Endothelial cell of umbilical vein (primary cell): ENCODE measurements at regions not wholly inside any gene's neighbourhood (a gene's known extent, or its start where the extent isn't known, plus 50 kb on each side); places are given as distances from the start of the nearest gene placed in this dataset.

Source experiments
- BruUV-seq: library from RNA; stranded (reverse); fragments of 400-500 nt; replicated peaks from 2 replicates; lab custom pipeline; 2021; lab: Mats Ljungman, UMichigan
- CTCF ChIA-PET: fragments of 300-600, 350-600 bp; sonication (Branson Sonifier 250); formaldehyde crosslinking; loops from one replicate; lab custom pipeline; 2021; ENCODE audit warnings: antibody characterized with exemption, inconsistent platforms; lab: Charles Lee
- POLR2A ChIA-PET: fragments of 300-600, 350-600 bp; sonication (Branson Sonifier 250); formaldehyde crosslinking; loops from one replicate; lab custom pipeline; 2021; ENCODE audit warnings: antibody characterized with exemption, inconsistent platforms; lab: Charles Lee
- DNase-seq: peaks from one replicate; pipeline ENCODE4 v3.0.0-alpha.2; 2011; ENCODE audit warnings: low read depth, low spot score
- FAIRE-seq: peaks from 2 replicates; lab custom pipeline; 2011; peaks lifted over from hg19 to GRCh38; lab: Jason Lieb, UNC
- H2AFZ ChIP-seq: 2 replicates; pipeline ENCODE4 v1.6.0; 2012; ENCODE audit warnings: low read depth, low read length, control low read depth, inconsistent platforms
- H3K27ac ChIP-seq: 2 replicates; pipeline ENCODE4 v1.5.1; 2011; ENCODE audit warnings: low read depth, mild to moderate bottlenecking, control low read depth, low read length, moderate library complexity; ENCODE audit not compliant: insufficient read depth
- H3K27me3 ChIP-seq, 2 experiments: 2 replicates each; pipeline versions ENCODE4 v1.6.0 to v1.6.1; 2011; ENCODE audit warnings: low read length in 2 of 2, mixed read lengths in 1 of 2; ENCODE audit not compliant: control insufficient read depth in 2 of 2, insufficient read depth in 2 of 2
- H3K36me3 ChIP-seq, 2 experiments: 2 replicates in 1 of 2; 3 replicates in 1 of 2; pipeline ENCODE4 v1.5.1; 2011; ENCODE audit warnings: low read length in 2 of 2, mild to moderate bottlenecking in 1 of 2, moderate library complexity in 1 of 2; ENCODE audit not compliant: control insufficient read depth in 2 of 2, insufficient read depth in 2 of 2; ENCODE audit errors: extremely low read depth in 1 of 2
- H3K4me1 ChIP-seq: 3 replicates; pipeline ENCODE4 v1.5.1; 2011; ENCODE audit warnings: mild to moderate bottlenecking, low read length; ENCODE audit not compliant: control insufficient read depth, insufficient read depth; ENCODE audit errors: extremely low read depth
- H3K4me2 ChIP-seq: 2 replicates; pipeline ENCODE4 v1.6.1; 2011; ENCODE audit warnings: low read length, control low read depth, mixed read lengths; ENCODE audit not compliant: insufficient read depth
- H3K4me3 ChIP-seq, 3 experiments: fragments of 200-600 bp in 1 of 3; sonication (generic), shearing (Covaris generic) in 1 of 3; replicated peaks in 1 of 3; 2 replicates each; pipeline ENCODE4 v1.5.1; 2011 to 2016; ENCODE audit warnings: control low read depth in 3 of 3, low read length in 3 of 3, mild to moderate bottlenecking in 2 of 3, inconsistent platforms in 1 of 3, low read depth in 1 of 3, moderate library complexity in 1 of 3; ENCODE audit not compliant: insufficient read depth in 1 of 3
- H3K79me2 ChIP-seq: 2 replicates; pipeline ENCODE4 v1.6.0; 2012; ENCODE audit warnings: low read length, inconsistent platforms; ENCODE audit not compliant: control insufficient read depth, insufficient read depth
- H3K9ac ChIP-seq: replicated peaks from 2 replicates; pipeline ENCODE3; 2011; ENCODE audit warnings: low read length, control low read depth; ENCODE audit not compliant: insufficient read depth; ENCODE audit errors: extremely low read depth
- H3K9me1 ChIP-seq: replicated peaks from 3 replicates; pipeline ENCODE4 v1.6.0; 2011; ENCODE audit warnings: mild to moderate bottlenecking, low read length; ENCODE audit not compliant: control insufficient read depth, insufficient read depth; ENCODE audit errors: extremely low read depth
- H3K9me3 ChIP-seq: replicated peaks from 2 replicates; pipeline ENCODE4 v1.5.1; 2012; ENCODE audit warnings: low read length, inconsistent platforms; ENCODE audit not compliant: control insufficient read depth, insufficient read depth
- H4K20me1 ChIP-seq: replicated peaks from 2 replicates; pipeline ENCODE3; 2011; ENCODE audit warnings: mild to moderate bottlenecking, low read length; ENCODE audit not compliant: control insufficient read depth, insufficient read depth; ENCODE audit errors: extremely low read depth
- EZH2 ChIP-seq: IDR thresholded peaks from 2 replicates; pipeline ENCODE4 v1.6.1; 2012; ENCODE audit warnings: borderline replicate concordance, low read depth, mild to moderate bottlenecking, moderate library complexity, low read length, inconsistent platforms; ENCODE audit not compliant: severe bottlenecking
- FOS ChIP-seq: IDR thresholded peaks from 2 replicates; pipeline ENCODE4 v1.6.1; 2011; ENCODE audit warnings: mild to moderate bottlenecking, low read length, moderate library complexity, borderline replicate concordance; ENCODE audit not compliant: insufficient read depth
- GATA2 ChIP-seq: IDR thresholded peaks from 2 replicates; pipeline ENCODE4 v1.7.0; 2011; ENCODE audit warnings: low read depth, mild to moderate bottlenecking, moderate library complexity, mixed read lengths, low read length; ENCODE audit not compliant: insufficient read length, insufficient read depth
- JUN ChIP-seq: IDR thresholded peaks from 2 replicates; pipeline ENCODE4 v1.6.1; 2011; ENCODE audit warnings: borderline replicate concordance, low read depth; ENCODE audit not compliant: insufficient read length, insufficient read depth
- MYC ChIP-seq: IDR thresholded peaks from one replicate; pipeline ENCODE4 v1.6.1; 2011; ENCODE audit warnings: mild to moderate bottlenecking, low read depth, low read length
- POLR2A ChIP-seq: IDR thresholded peaks from 2 replicates; pipeline ENCODE4 v1.6.1; 2012; ENCODE audit warnings: low read depth, mild to moderate bottlenecking, control low read depth, low read length
- POLR2AphosphoS5 ChIP-seq: IDR thresholded peaks from 2 replicates; pipeline ENCODE4 v1.6.1; 2012; ENCODE audit warnings: low read depth, mild to moderate bottlenecking, control low read depth, low read length, moderate library complexity; ENCODE audit not compliant: insufficient read depth
- dilution Hi-C: fragments of 300-500 bp; cut with MboI; formaldehyde crosslinking; loops from one replicate; pipeline ENCODE4 v1.15.0; 2019; ENCODE audit warnings: low sequenced_read_pairs; ENCODE audit not compliant: extremely low pct_ligation_motif_present
- intact Hi-C: fragments of 100-400 bp; cut with micrococcal nuclease; formaldehyde crosslinking; loops from one replicate; pipeline ENCODE4 v1.10.0; 2022
- TF ChIP-seq, protein P1 (sequence below), 2 donors: IDR thresholded peaks; 1 replicate in 1 of 2; 2 replicates in 1 of 2; pipeline ENCODE4 v1.5.1; 2011; ENCODE audit warnings: low read length in 2 of 2, mild to moderate bottlenecking in 2 of 2, moderate library complexity in 2 of 2, control low read depth in 1 of 2, inconsistent platforms in 1 of 2, low read depth in 1 of 2; ENCODE audit not compliant: insufficient read depth in 1 of 2; ENCODE audit errors: extremely low read depth in 1 of 2
- TF ChIP-seq, protein P2 (sequence below): IDR thresholded peaks from 2 replicates; pipeline ENCODE4 v1.6.1; 2011; ENCODE audit not compliant: insufficient read depth, insufficient read length

DNA sequence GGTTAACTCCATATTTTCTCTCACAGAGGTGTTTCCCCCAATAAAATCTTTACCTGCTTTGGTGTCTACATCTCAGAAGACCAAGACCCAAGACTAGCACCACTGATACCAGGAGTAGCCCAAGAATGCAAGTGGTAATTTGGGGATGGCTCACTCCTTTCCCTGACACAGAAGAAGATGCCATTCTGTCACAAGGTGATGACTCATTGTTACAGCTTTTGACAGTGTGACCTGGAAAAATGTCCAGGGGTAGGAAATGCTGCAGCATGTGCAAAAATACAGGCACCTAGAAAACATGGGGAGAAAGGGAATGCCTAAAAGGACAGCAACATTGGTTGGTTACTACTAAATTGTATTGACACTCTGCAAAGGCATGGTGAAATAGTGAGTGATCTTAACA is 254.0 kb upstream of the GJE1 start:
- H3K9ac ChIP-seq: no peak overlapping the region
- H4K20me1 ChIP-seq: no peaks in the 10 kb centered on the region
- H3K4me3 ChIP-seq: no peak overlapping the region
- H3K27ac ChIP-seq: no peak overlapping the region
- DNase-seq (no peak), FAIRE-seq (no peak)
- no peak overlapping the region for H2AFZ ChIP-seq
- no peak overlapping the region for H3K4me2 ChIP-seq
- ChIA-PET POLR2A (no interaction called here), CTCF (no interaction called here)
- no peaks in the 10 kb centered on the region for H3K4me1 ChIP-seq
- H3K9me1 ChIP-seq: no peaks in the 10 kb centered on the region
- TF ChIP-seq JUN (no peak), FOS (no peak), MYC (no peak), POLR2AphosphoS5 (no peak), POLR2A (no peak), GATA2 (no peak), EZH2 (no peak)
- TF ChIP-seq, protein P1, sequence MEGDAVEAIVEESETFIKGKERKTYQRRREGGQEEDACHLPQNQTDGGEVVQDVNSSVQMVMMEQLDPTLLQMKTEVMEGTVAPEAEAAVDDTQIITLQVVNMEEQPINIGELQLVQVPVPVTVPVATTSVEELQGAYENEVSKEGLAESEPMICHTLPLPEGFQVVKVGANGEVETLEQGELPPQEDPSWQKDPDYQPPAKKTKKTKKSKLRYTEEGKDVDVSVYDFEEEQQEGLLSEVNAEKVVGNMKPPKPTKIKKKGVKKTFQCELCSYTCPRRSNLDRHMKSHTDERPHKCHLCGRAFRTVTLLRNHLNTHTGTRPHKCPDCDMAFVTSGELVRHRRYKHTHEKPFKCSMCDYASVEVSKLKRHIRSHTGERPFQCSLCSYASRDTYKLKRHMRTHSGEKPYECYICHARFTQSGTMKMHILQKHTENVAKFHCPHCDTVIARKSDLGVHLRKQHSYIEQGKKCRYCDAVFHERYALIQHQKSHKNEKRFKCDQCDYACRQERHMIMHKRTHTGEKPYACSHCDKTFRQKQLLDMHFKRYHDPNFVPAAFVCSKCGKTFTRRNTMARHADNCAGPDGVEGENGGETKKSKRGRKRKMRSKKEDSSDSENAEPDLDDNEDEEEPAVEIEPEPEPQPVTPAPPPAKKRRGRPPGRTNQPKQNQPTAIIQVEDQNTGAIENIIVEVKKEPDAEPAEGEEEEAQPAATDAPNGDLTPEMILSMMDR (IDR thresholded peaks at IDR 0.05; ENCODE audit: extremely low read depth in 1 of 2, insufficient read depth in 1 of 2, low read depth in 1 of 2, low read length in 2 of 2): no peak
- TF ChIP-seq, protein P2, sequence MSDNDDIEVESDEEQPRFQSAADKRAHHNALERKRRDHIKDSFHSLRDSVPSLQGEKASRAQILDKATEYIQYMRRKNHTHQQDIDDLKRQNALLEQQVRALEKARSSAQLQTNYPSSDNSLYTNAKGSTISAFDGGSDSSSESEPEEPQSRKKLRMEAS: no peak
- no peaks in the 10 kb centered on the region for H3K9me3 ChIP-seq
- intact Hi-C loops: no loop called here
- dilution Hi-C loops: no loop called here
- no peaks in the 10 kb centered on the region for H3K79me2 ChIP-seq
- H3K27me3 ChIP-seq: no peaks in the 10 kb centered on the region
- no peaks in the 10 kb centered on the region for H3K36me3 ChIP-seq
- BruUV-seq: no TSS peak
